Astrocyte (in vitro differentiated cells and primary cell): ENCODE measurements at regions not wholly inside any gene's neighbourhood (a gene's known extent, or its start where the extent isn't known, plus 50 kb on each side); places are given as distances from the start of the nearest gene placed in this dataset.

ENCODE experiments used
- DNase-seq: peaks from one replicate; pipeline ENCODE4 v3.0.0-alpha.2; 2010; ENCODE audit warnings: low read depth
- FAIRE-seq: peaks from 2 replicates; lab custom pipeline; 2011; peaks lifted over from hg19 to GRCh38; lab: Jason Lieb, UNC
- H2AFZ ChIP-seq: 2 replicates; pipeline ENCODE4 v1.6.0; 2012; ENCODE audit warnings: low read depth, low read length, inconsistent platforms
- H3K27ac ChIP-seq: 2 replicates; pipeline ENCODE4 v1.5.1; 2011; ENCODE audit warnings: low read depth, low read length, inconsistent platforms
- H3K27me3 ChIP-seq: 2 replicates; pipeline ENCODE4 v1.6.0; 2011; ENCODE audit warnings: low read length, inconsistent platforms; ENCODE audit not compliant: insufficient read depth
- H3K36me3 ChIP-seq: 2 replicates; pipeline ENCODE4 v1.5.1; 2011; ENCODE audit warnings: low read length, inconsistent platforms; ENCODE audit not compliant: insufficient read depth
- H3K4me1 ChIP-seq: 2 replicates; pipeline ENCODE4 v1.5.1; 2011; ENCODE audit warnings: low read length, inconsistent platforms; ENCODE audit not compliant: insufficient read depth
- H3K4me2 ChIP-seq: 2 replicates; pipeline ENCODE4 v1.6.0; 2012; ENCODE audit warnings: low read length, inconsistent platforms
- H3K4me3 ChIP-seq: 2 replicates; pipeline ENCODE4 v1.5.1; 2011; ENCODE audit warnings: low read depth, mild to moderate bottlenecking, low read length, inconsistent platforms; ENCODE audit not compliant: insufficient read depth
- H3K79me2 ChIP-seq: 2 replicates; pipeline ENCODE4 v1.6.0; 2012; ENCODE audit warnings: mild to moderate bottlenecking, low read length, inconsistent platforms; ENCODE audit not compliant: insufficient read depth
- H3K9ac ChIP-seq: 2 replicates; pipeline ENCODE4 v1.6.0; 2012; ENCODE audit warnings: mild to moderate bottlenecking, low read length, inconsistent platforms
- H3K9me3 ChIP-seq: 2 replicates; pipeline ENCODE4 v1.5.1; 2012; ENCODE audit warnings: low read depth, mild to moderate bottlenecking, low read length, inconsistent platforms; ENCODE audit not compliant: insufficient read depth
- H4K20me1 ChIP-seq: 2 replicates; pipeline ENCODE4 v1.6.0; 2012; ENCODE audit warnings: low read length, inconsistent platforms; ENCODE audit not compliant: insufficient read depth
- H3K27ac Mint-ChIP-seq: one replicate; pipeline ENCODE4 v1.8.0; 2021; ENCODE audit warnings: mild to moderate bottlenecking, mixed read lengths; ENCODE audit not compliant: unreplicated experiment
- H3K27me3 Mint-ChIP-seq: one replicate; pipeline ENCODE4 v1.8.0; 2021; ENCODE audit warnings: low read depth, mixed read lengths; ENCODE audit not compliant: unreplicated experiment
- H3K36me3 Mint-ChIP-seq: one replicate; pipeline ENCODE4 v1.8.0; 2021; ENCODE audit warnings: low read depth, mixed read lengths; ENCODE audit not compliant: unreplicated experiment
- H3K4me1 Mint-ChIP-seq: one replicate; pipeline ENCODE4 v1.8.0; 2021; ENCODE audit warnings: low read depth, mixed read lengths; ENCODE audit not compliant: unreplicated experiment
- H3K4me3 Mint-ChIP-seq: one replicate; pipeline ENCODE4 v1.8.0; 2021; ENCODE audit warnings: mild to moderate bottlenecking, moderate library complexity, mixed read lengths; ENCODE audit not compliant: unreplicated experiment
- H3K9me3 Mint-ChIP-seq: one replicate; pipeline ENCODE4 v1.8.0; 2021; ENCODE audit warnings: mild to moderate bottlenecking, mixed read lengths; ENCODE audit not compliant: unreplicated experiment
- EZH2 ChIP-seq: IDR thresholded peaks from 2 replicates; pipeline ENCODE4 v1.6.1; 2012; ENCODE audit warnings: mild to moderate bottlenecking, low read length, inconsistent platforms; ENCODE audit not compliant: insufficient read depth
- TF ChIP-seq, protein P1 (sequence below): IDR thresholded peaks from 2 replicates; pipeline ENCODE4 v1.5.1; 2011; ENCODE audit warnings: low read depth, mild to moderate bottlenecking, inconsistent platforms, low read length, moderate library complexity; ENCODE audit not compliant: insufficient read depth

DNA sequence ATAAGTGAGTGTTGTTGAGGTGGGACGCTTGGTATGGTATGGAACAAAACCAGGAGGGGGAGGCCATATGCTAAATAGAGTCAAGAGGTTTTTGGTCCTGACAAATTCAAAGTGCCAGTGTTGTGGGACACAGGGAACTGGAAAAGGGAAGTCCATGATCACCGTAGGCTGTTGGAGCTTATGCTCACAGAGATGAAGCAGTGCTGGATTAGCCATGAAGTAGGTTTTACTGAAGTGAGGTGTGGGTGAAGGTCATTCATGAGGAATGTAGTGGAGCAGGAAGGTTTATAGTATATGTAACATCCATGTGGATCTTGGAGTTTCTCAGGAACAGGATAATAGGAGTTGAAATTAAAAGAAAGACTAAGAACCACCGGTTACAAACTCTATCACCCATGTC is 256.1 kb upstream of the PITX2 start:
- H3K4me3 Mint-ChIP-seq, result no peak overlapping the region
- H3K36me3 ChIP-seq, result no peaks in the 10 kb centered on the region
- TF ChIP-seq, protein P1, sequence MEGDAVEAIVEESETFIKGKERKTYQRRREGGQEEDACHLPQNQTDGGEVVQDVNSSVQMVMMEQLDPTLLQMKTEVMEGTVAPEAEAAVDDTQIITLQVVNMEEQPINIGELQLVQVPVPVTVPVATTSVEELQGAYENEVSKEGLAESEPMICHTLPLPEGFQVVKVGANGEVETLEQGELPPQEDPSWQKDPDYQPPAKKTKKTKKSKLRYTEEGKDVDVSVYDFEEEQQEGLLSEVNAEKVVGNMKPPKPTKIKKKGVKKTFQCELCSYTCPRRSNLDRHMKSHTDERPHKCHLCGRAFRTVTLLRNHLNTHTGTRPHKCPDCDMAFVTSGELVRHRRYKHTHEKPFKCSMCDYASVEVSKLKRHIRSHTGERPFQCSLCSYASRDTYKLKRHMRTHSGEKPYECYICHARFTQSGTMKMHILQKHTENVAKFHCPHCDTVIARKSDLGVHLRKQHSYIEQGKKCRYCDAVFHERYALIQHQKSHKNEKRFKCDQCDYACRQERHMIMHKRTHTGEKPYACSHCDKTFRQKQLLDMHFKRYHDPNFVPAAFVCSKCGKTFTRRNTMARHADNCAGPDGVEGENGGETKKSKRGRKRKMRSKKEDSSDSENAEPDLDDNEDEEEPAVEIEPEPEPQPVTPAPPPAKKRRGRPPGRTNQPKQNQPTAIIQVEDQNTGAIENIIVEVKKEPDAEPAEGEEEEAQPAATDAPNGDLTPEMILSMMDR, result no peak
- no peak for TF ChIP-seq EZH2
- H3K4me1 Mint-ChIP-seq, result peaks cover 21% of the 10 kb centered on the region
- no peak overlapping the region for H3K4me2 ChIP-seq
- peak overlapping the region; percentile 42 for H3K27ac Mint-ChIP-seq
- peaks cover 1% of the 10 kb centered on the region for H3K36me3 Mint-ChIP-seq
- H3K27me3 Mint-ChIP-seq, result no peaks in the 10 kb centered on the region
- H3K27ac ChIP-seq, result no peak overlapping the region
- H4K20me1 ChIP-seq, result no peaks in the 10 kb centered on the region
- no peaks in the 10 kb centered on the region for H3K9me3 ChIP-seq
- DNase-seq, result no peak
- H3K9me3 Mint-ChIP-seq, result peaks cover 4% of the 10 kb centered on the region
- no peaks in the 10 kb centered on the region for H3K27me3 ChIP-seq
- no peak for FAIRE-seq
- H2AFZ ChIP-seq, result no peak overlapping the region
- no peak overlapping the region for H3K9ac ChIP-seq
- no peak overlapping the region for H3K4me3 ChIP-seq
- no peaks in the 10 kb centered on the region for H3K79me2 ChIP-seq
- H3K4me1 ChIP-seq, result peaks cover 3% of the 10 kb centered on the region

DNA sequence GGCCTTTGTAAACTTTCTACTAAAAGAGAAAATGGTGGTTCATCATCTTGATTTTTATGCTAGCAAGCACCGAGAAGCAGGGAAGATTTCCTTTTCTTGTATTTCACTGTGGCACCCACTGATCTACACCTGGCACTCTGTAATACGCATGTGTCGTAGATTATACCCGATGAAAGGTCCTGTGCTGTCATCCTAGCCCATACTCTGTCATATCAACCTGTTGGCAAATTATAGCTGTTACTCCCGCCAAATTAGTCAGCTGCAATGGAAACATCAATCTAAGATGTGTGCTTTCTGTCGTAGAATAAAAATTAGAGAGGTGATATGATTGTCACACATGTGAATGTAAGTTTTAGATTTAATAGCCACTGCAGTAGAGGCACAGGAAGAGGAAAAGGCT is 263.4 kb upstream of the PITX2 start:
- Mint-ChIP-seq H3K36me3 (no peaks in the 10 kb centered on the region), H3K27ac (no peak overlapping the region), H3K4me1 (peaks cover 5% of the 10 kb centered on the region), H3K9me3 (peaks cover 2% of the 10 kb centered on the region), H3K4me3 (no peak overlapping the region), H3K27me3 (no peaks in the 10 kb centered on the region)
- no peak overlapping the region for H3K4me3 ChIP-seq
- H3K4me2 ChIP-seq, result no peak overlapping the region
- no peak overlapping the region for H3K27ac ChIP-seq
- no peaks in the 10 kb centered on the region for H3K36me3 ChIP-seq
- H3K79me2 ChIP-seq, result no peaks in the 10 kb centered on the region
- H3K27me3 ChIP-seq, result no peaks in the 10 kb centered on the region
- no peaks in the 10 kb centered on the region for H4K20me1 ChIP-seq
- no peak overlapping the region for H3K9ac ChIP-seq
- TF ChIP-seq, protein P1, result no peak
- TF ChIP-seq EZH2, result no peak
- DNase-seq, result no peak
- H3K4me1 ChIP-seq, result no peaks in the 10 kb centered on the region
- H3K9me3 ChIP-seq, result no peaks in the 10 kb centered on the region
- FAIRE-seq, result no peak
- H2AFZ ChIP-seq, result no peak overlapping the region

DNA sequence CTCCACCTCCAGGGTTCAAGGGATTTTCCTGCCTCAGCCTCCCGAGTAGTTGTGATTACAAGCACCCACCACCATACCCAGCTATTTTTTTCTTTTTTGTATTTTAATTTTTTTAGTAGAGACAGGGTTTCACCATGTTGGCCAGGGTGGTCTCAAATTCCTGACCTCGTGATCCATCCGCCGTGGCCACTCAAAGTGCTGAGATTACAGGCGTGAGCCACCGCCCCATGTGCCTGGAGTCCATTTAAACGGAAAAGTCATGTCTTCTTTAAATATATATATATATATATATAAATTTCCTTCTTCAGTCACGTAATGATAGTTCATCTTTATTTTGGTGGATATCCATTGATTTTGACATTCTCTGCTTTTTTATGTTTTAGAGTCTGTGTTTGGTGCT is 264.0 kb upstream of the PITX2 start:
- no peak overlapping the region for H3K4me2 ChIP-seq
- Mint-ChIP-seq H3K9me3 (peaks cover 6% of the 10 kb centered on the region), H3K27ac (no peak overlapping the region), H3K36me3 (no peaks in the 10 kb centered on the region), H3K27me3 (no peaks in the 10 kb centered on the region), H3K4me1 (peaks cover under 1% of the 10 kb centered on the region), H3K4me3 (no peak overlapping the region)
- no peak overlapping the region for H3K4me3 ChIP-seq
- no peaks in the 10 kb centered on the region for H3K79me2 ChIP-seq
- H3K9me3 ChIP-seq, result no peaks in the 10 kb centered on the region
- TF ChIP-seq EZH2, result no peak
- TF ChIP-seq, protein P1, result no peak
- no peak overlapping the region for H3K27ac ChIP-seq
- no peaks in the 10 kb centered on the region for H3K4me1 ChIP-seq
- no peak overlapping the region for H2AFZ ChIP-seq
- H3K9ac ChIP-seq, result no peak overlapping the region
- DNase-seq, result no peak
- H3K36me3 ChIP-seq, result no peaks in the 10 kb centered on the region
- H3K27me3 ChIP-seq, result no peaks in the 10 kb centered on the region
- no peak for FAIRE-seq
- H4K20me1 ChIP-seq, result no peaks in the 10 kb centered on the region
